Neural progenitor cell (in vitro differentiated cells): ENCODE measurements at regions not wholly inside any gene's neighbourhood (a gene's known extent, or its start where the extent isn't known, plus 50 kb on each side); places are given as distances from the start of the nearest gene placed in this dataset.

Experiments
- CTCF ChIP-seq: fragments of 200-600 bp; sonication (generic); IDR thresholded peaks from 2 replicates; pipeline ENCODE4 v1.5.1; 2017; ENCODE audit warnings: antibody characterized with exemption, mild to moderate bottlenecking
- EZH2 ChIP-seq: fragments of 200-600 bp; sonication (generic); IDR thresholded peaks from 2 replicates; pipeline ENCODE4 v1.6.1; 2017; ENCODE audit warnings: antibody characterized with exemption, mild to moderate bottlenecking, moderate library complexity

GRCh38 chr20:24277196-24277595, 192.2 kb upstream of the SYNDIG1 start:
- TF ChIP-seq CTCF (no peak), EZH2 (no peak)
